ENCODE measurements at regions not wholly inside any gene's neighbourhood (a gene's known extent, or its start where the extent isn't known, plus 50 kb on each side); places are given as distances from the start of the nearest gene placed in this dataset.
A peak's percentile ranks its signal among the peaks of the same experiment; 100 is the strongest.
"Not testable (repeated sequence)": the region's sequence is repeated elsewhere in the genome, so short reads cannot be mapped to it uniquely, and the experiment has no call there.

DNA sequence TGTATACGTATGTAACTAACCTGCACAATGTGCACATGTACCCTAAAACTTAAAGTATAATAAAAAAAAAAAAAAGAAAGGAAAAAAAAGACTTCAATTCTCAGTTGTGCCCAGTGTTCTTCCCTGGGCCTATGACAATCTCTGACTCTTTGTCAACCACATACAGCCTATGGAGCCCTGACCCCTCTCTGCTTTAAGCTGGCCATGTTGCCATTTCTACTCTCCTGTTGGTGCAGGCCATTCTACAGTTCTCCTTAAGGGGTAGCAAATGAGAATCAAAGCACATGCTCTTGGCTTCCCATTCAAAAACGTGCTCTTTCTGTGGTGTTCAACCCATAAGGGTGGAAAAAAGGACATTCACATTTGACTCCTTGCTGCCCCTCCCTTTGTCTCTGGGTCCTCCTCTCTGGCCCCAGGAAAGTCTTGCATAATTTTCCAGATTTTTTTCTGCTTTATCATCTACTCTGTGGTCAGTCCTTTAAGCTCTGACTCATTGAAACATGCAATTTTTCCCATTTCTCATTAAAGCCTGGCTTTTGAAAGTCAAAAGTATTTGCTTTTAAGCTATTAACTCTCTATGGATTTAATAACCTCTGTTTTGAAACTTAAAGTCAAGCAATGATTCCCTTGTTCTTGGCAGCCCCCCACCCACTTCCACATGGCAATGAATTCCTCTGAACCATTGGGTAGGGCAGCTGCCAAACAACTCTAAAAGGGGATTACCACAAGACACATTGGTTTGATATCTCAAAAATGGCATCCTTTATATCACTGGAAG is 208.6 kb upstream of the MCHR2 start:
- Mint-ChIP-seq H3K9me3 (ENCODE audit: unreplicated experiment) (peaks cover 5% of the 10 kb centered on the region), H3K4me1 (ENCODE audit: unreplicated experiment) (peaks cover 15% of the 10 kb centered on the region), H3K27ac (ENCODE audit: unreplicated experiment) (peak overlapping the region; percentile 95), H3K4me3 (ENCODE audit: unreplicated experiment) (no peak overlapping the region), H3K27me3 (ENCODE audit: unreplicated experiment) (no peaks in the 10 kb centered on the region), H3K36me3 (ENCODE audit: unreplicated experiment) (peaks cover 7% of the 10 kb centered on the region)
- no peak for DNase-seq (ENCODE audit: extremely low spot score, unreplicated experiment)
- TF ChIP-seq, protein P1, sequence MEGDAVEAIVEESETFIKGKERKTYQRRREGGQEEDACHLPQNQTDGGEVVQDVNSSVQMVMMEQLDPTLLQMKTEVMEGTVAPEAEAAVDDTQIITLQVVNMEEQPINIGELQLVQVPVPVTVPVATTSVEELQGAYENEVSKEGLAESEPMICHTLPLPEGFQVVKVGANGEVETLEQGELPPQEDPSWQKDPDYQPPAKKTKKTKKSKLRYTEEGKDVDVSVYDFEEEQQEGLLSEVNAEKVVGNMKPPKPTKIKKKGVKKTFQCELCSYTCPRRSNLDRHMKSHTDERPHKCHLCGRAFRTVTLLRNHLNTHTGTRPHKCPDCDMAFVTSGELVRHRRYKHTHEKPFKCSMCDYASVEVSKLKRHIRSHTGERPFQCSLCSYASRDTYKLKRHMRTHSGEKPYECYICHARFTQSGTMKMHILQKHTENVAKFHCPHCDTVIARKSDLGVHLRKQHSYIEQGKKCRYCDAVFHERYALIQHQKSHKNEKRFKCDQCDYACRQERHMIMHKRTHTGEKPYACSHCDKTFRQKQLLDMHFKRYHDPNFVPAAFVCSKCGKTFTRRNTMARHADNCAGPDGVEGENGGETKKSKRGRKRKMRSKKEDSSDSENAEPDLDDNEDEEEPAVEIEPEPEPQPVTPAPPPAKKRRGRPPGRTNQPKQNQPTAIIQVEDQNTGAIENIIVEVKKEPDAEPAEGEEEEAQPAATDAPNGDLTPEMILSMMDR (IDR thresholded peaks at IDR 0.05), result no peak

DNA sequence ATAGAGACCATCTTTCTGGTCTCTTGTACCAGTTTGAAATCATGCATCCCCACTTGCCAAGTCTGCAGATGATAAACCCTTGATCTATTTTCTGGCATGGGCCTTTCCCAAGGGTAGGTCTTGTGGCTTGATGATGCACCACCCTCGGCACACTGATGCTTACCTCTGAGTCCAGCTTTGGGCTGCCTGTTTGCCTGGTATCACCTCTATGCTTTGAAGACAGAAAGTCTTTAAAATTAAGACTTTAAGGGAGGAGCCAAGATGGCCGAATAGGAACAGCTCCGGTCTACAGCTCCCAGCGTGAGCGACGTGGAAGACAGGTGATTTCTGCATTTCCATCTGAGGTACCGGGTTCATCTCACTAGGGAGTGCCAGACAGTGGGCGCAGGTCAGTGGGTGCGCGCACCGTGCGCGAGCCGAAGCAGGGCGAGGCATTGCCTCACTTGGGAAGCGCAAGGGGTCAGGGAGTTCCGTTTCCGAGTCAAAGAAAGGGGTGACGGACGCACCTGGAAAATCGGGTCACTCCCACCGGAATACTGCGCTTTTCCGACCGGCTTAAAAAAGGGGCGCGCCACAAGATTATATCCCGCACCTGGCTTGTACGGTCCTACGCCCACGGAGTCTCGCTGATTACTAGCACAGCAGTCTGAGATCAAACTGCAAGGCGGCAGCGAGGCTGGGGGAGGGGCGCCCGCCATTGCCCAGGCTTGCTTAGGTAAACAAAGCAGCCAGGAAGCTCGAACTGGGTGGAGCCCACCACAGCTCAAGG is 202.4 kb upstream of the MCHR2 start:
- H3K27ac Mint-ChIP-seq (ENCODE audit: unreplicated experiment); H3K4me1 Mint-ChIP-seq (ENCODE audit: unreplicated experiment); H3K4me3 Mint-ChIP-seq (ENCODE audit: unreplicated experiment); H3K9me3 Mint-ChIP-seq (ENCODE audit: unreplicated experiment); H3K36me3 Mint-ChIP-seq (ENCODE audit: unreplicated experiment); H3K27me3 Mint-ChIP-seq (ENCODE audit: unreplicated experiment); DNase-seq (ENCODE audit: extremely low spot score, unreplicated experiment): not testable (repeated sequence)

DNA sequence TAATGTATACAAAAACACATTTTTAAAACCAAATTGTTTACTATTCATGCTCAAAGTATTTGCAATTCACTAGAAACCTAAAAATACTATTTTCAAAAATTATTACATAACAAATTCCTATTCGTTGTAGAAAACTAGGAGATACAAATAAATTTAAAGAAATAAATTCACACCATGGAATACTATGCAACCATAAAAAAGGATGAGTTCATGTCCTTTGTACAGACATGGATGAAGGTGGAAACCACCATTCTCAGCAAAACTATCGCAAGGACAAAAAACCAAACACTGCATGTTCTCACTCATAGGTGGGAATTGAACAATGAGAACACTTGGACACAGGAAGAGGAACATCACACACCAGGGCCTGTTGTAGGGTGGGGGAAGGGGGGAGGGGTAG is 201.2 kb upstream of the MCHR2 start:
- not testable (repeated sequence) for H3K36me3 Mint-ChIP-seq (ENCODE audit: unreplicated experiment); H3K27me3 Mint-ChIP-seq (ENCODE audit: unreplicated experiment); H3K4me3 Mint-ChIP-seq (ENCODE audit: unreplicated experiment); H3K4me1 Mint-ChIP-seq (ENCODE audit: unreplicated experiment); H3K27ac Mint-ChIP-seq (ENCODE audit: unreplicated experiment); DNase-seq (ENCODE audit: extremely low spot score, unreplicated experiment); H3K9me3 Mint-ChIP-seq (ENCODE audit: unreplicated experiment)

- Mint-ChIP-seq H3K36me3 (ENCODE audit: unreplicated experiment) (no peaks in the 10 kb centered on the region), H3K9me3 (ENCODE audit: unreplicated experiment) (peaks cover 6% of the 10 kb centered on the region), H3K4me1 (ENCODE audit: unreplicated experiment) (peaks cover 8% of the 10 kb centered on the region), H3K27ac (ENCODE audit: unreplicated experiment) (no peak overlapping the region), H3K27me3 (ENCODE audit: unreplicated experiment) (no peaks in the 10 kb centered on the region), H3K4me3 (ENCODE audit: unreplicated experiment) (no peak overlapping the region)
- DNase-seq (ENCODE audit: extremely low spot score, unreplicated experiment), result no peak
- TF ChIP-seq, protein P1 (IDR thresholded peaks at IDR 0.05), result no peak
Observed at GRCh38 chr6:100194535-100194934, 200.5 kb upstream of the MCHR2 start.

- no peaks in the 10 kb centered on the region for H3K27me3 Mint-ChIP-seq (ENCODE audit: unreplicated experiment)
- TF ChIP-seq, protein P1 (IDR thresholded peaks at IDR 0.05), result no peak
- H3K36me3 Mint-ChIP-seq (ENCODE audit: unreplicated experiment), result no peaks in the 10 kb centered on the region
- H3K4me3 Mint-ChIP-seq (ENCODE audit: unreplicated experiment), result no peak overlapping the region
- DNase-seq (ENCODE audit: extremely low spot score, unreplicated experiment), result no peak
- H3K9me3 Mint-ChIP-seq (ENCODE audit: unreplicated experiment), result peaks cover 3% of the 10 kb centered on the region
- H3K4me1 Mint-ChIP-seq (ENCODE audit: unreplicated experiment), result peaks cover 18% of the 10 kb centered on the region
- H3K27ac Mint-ChIP-seq (ENCODE audit: unreplicated experiment), result no peak overlapping the region
Observed at GRCh38 chr6:100188754-100189153, 194.7 kb upstream of the MCHR2 start.

GRCh38 chr6:100186552-100186951 is 192.5 kb upstream of the MCHR2 start:
- no peak overlapping the region for H3K4me3 Mint-ChIP-seq (ENCODE audit: unreplicated experiment)
- peaks cover 3% of the 10 kb centered on the region for H3K9me3 Mint-ChIP-seq (ENCODE audit: unreplicated experiment)
- TF ChIP-seq, protein P1 (IDR thresholded peaks at IDR 0.05), result no peak
- H3K27me3 Mint-ChIP-seq (ENCODE audit: unreplicated experiment), result no peaks in the 10 kb centered on the region
- no peaks in the 10 kb centered on the region for H3K36me3 Mint-ChIP-seq (ENCODE audit: unreplicated experiment)
- H3K4me1 Mint-ChIP-seq (ENCODE audit: unreplicated experiment), result peaks cover 23% of the 10 kb centered on the region
- H3K27ac Mint-ChIP-seq (ENCODE audit: unreplicated experiment), result no peak overlapping the region
- no peak for DNase-seq (ENCODE audit: extremely low spot score, unreplicated experiment)

Measured in osteocyte (in vitro differentiated cells).